HepG2 (cell line): ENCODE measurements at regions not wholly inside any gene's neighbourhood (a gene's known extent, or its start where the extent isn't known, plus 50 kb on each side); places are given as distances from the start of the nearest gene placed in this dataset.

Source experiments
- ATAC-seq: fragments of 200-7000 bp; cut with Tn5 transposase; 3 replicates; pipeline ENCODE4 v1.9.1; 2020; ENCODE audit warnings: mild to moderate bottlenecking, moderate library complexity
- BruUV-seq: library from RNA; stranded (reverse); fragments of 400-500 nt; replicated peaks from 2 replicates; lab custom pipeline; 2021; lab: Mats Ljungman, UMichigan
- CTCF ChIA-PET: fragments of 300-600 bp; formaldehyde crosslinking; extraction: SDS; loops from one replicate; lab custom pipeline; 2021; ENCODE audit warnings: low total read pairs, inconsistent platforms, low intra/inter-chr PET ratio; lab: Yijun Ruan, JAX
- POLR2A ChIA-PET: fragments of 350-600 bp; sonication (Branson Sonifier 250); formaldehyde crosslinking; loops from one replicate; lab custom pipeline; 2020; ENCODE audit warnings: antibody characterized with exemption, inconsistent platforms; lab: Yijun Ruan, JAX
- DNase-seq: peaks from one replicate; pipeline ENCODE4 v3.0.0-alpha.2; 2015; ENCODE audit warnings: low spot score
- FAIRE-seq: peaks from 3 replicates; lab custom pipeline; 2011; peaks lifted over from hg19 to GRCh38; lab: Jason Lieb, UNC
- H2AFZ ChIP-seq: one replicate; pipeline ENCODE4 v1.6.1; 2011; ENCODE audit warnings: low read length, inconsistent platforms
- H3K27ac ChIP-seq: fragments of 300-600 bp; 3 replicates; pipeline ENCODE4 v1.8.0; 2011; ENCODE audit warnings: mixed run types, mild to moderate bottlenecking, mixed read lengths, low read length, inconsistent platforms; ENCODE audit not compliant: insufficient read depth; ENCODE audit errors: extremely low read length
- H3K27me3 ChIP-seq, 2 experiments: fragments of 200-600 bp in 1 of 2; 2 replicates in 1 of 2; 3 replicates in 1 of 2; pipeline versions ENCODE4 v1.6.0 to v1.8.0; 2011; ENCODE audit warnings: low read length in 2 of 2, mild to moderate bottlenecking in 2 of 2, moderate library complexity in 2 of 2, inconsistent platforms in 1 of 2; ENCODE audit not compliant: insufficient read depth in 2 of 2, control insufficient read depth in 1 of 2
- H3K36me3 ChIP-seq, 2 experiments: fragments of 200-600 bp in 1 of 2; replicated peaks in 1 of 2; 2 replicates in 1 of 2; 3 replicates in 1 of 2; pipeline versions ENCODE4 v1.5.1 to v1.8.0; 2011; ENCODE audit warnings: low read length in 2 of 2, inconsistent platforms in 1 of 2; ENCODE audit not compliant: insufficient read depth in 2 of 2, control insufficient read depth in 1 of 2
- H3K4me1 ChIP-seq: 2 replicates; pipeline ENCODE4 v1.5.1; 2012; ENCODE audit warnings: low read length, inconsistent platforms; ENCODE audit not compliant: insufficient read depth
- H3K4me2 ChIP-seq: 2 replicates; pipeline ENCODE4 v1.6.0; 2011; ENCODE audit warnings: low read depth, low read length, inconsistent platforms
- H3K4me3 ChIP-seq, 3 experiments: fragments of 200-600 bp in 1 of 3; sonication (generic), shearing (Covaris generic) in 1 of 3; replicated peaks in 1 of 3; 2 replicates each; pipeline ENCODE4 v1.5.1; 2011 to 2016; ENCODE audit warnings: low read length in 3 of 3, inconsistent platforms in 2 of 3, low read depth in 2 of 3, mild to moderate bottlenecking in 2 of 3, control low read depth in 1 of 3, mixed read lengths in 1 of 3; ENCODE audit not compliant: insufficient read depth in 1 of 3
- H3K79me2 ChIP-seq: one replicate; pipeline ENCODE4 v1.6.1; 2011; ENCODE audit warnings: low read length, inconsistent platforms; ENCODE audit not compliant: insufficient read depth
- H3K9ac ChIP-seq: 2 replicates; pipeline ENCODE4 v1.6.0; 2011; ENCODE audit warnings: mild to moderate bottlenecking, low read depth, low read length, inconsistent platforms; ENCODE audit not compliant: insufficient read depth
- H3K9me3 ChIP-seq: 2 replicates; pipeline ENCODE4 v1.5.1; 2012; ENCODE audit warnings: mild to moderate bottlenecking, low read length
- H4K20me1 ChIP-seq: 2 replicates; pipeline ENCODE4 v1.6.0; 2011; ENCODE audit warnings: inconsistent platforms, mild to moderate bottlenecking, low read length, moderate library complexity; ENCODE audit not compliant: insufficient read depth
- GLI4 ChIP-seq: sonication (generic); formaldehyde crosslinking; IDR thresholded peaks from 2 replicates; pipeline ENCODE4 v1.5.1; 2020; ENCODE audit warnings: missing genetic modification reagents, mild to moderate bottlenecking, moderate library complexity, borderline replicate concordance
- JARID2 ChIP-seq: sonication (generic); formaldehyde crosslinking; IDR thresholded peaks from 2 replicates; pipeline ENCODE4 v1.8.1; 2023; ENCODE audit warnings: missing genetic modification reagents, inconsistent platforms; ENCODE audit not compliant: insufficient replicate concordance
- NR2F2 ChIP-seq: IDR thresholded peaks from 2 replicates; pipeline ENCODE4 v1.6.1; 2012; ENCODE audit warnings: low read depth, inconsistent platforms, borderline replicate concordance
- RXRB ChIP-seq: IDR thresholded peaks from 2 replicates; pipeline ENCODE4 v1.6.1; 2016; ENCODE audit warnings: borderline replicate concordance, missing genetic modification reagents, missing compliant biosample characterization
- U2AF2 ChIP-seq: fragments of 200-400 bp; formaldehyde crosslinking; IDR thresholded peaks from 2 replicates; pipeline ENCODE4 v1.6.1; 2017; ENCODE audit warnings: low read depth, mild to moderate bottlenecking, low read length
- ZNF44 ChIP-seq: sonication (generic); formaldehyde crosslinking; IDR thresholded peaks from 2 replicates; pipeline ENCODE4 v1.5.1; 2020; ENCODE audit warnings: mild to moderate bottlenecking, missing genetic modification reagents
- WGBS: methylation state at CpG from one replicate; pipeline ENCODE4 v1.1.6; 2017; ENCODE audit warnings: low lambda C conversion rate; 5-methylcytosine and 5-hydroxymethylcytosine counted together
- in situ Hi-C: cut with HindIII; loops from 2 replicates; pipeline ENCODE4 v1.10.0; 2017; ENCODE audit warnings: low pct_unique_long_range_greater_than_20kb; ENCODE audit not compliant: extremely low pct_ligation_motif_present
- intact Hi-C: fragments of 100-400 bp; cut with micrococcal nuclease; formaldehyde crosslinking; loops from one replicate; pipeline ENCODE4 v1.10.0; 2022; ENCODE audit not compliant: unreplicated experiment
- TF ChIP-seq, protein P1 (sequence below): sonication (generic); formaldehyde crosslinking; IDR thresholded peaks from 2 replicates; pipeline ENCODE4 v1.4.0; 2020; ENCODE audit warnings: low read depth, missing genetic modification reagents
- TF ChIP-seq, protein P2 (sequence below): sonication (generic); formaldehyde crosslinking; IDR thresholded peaks from 2 replicates; pipeline ENCODE4 v1.4.0; 2020; ENCODE audit warnings: missing genetic modification reagents
- TF ChIP-seq, protein P3 (sequence below): sonication (generic); formaldehyde crosslinking; conservative IDR thresholded peaks from 2 replicates; pipeline ENCODE4 v1.4.0; 2020; ENCODE audit warnings: missing genetic modification reagents
- TF ChIP-seq, protein P4 (sequence below): sonication (generic); formaldehyde crosslinking; IDR thresholded peaks from 2 replicates; pipeline ENCODE4 v1.5.0; 2020; ENCODE audit warnings: missing genetic modification reagents, mild to moderate bottlenecking, borderline replicate concordance

GRCh38 chr9:23321049-23321448 is 505.0 kb downstream of the ELAVL2 start:
- no peak for TF ChIP-seq RXRB (CRISPR knock-in tag)
- no peak for TF ChIP-seq NR2F2
- TF ChIP-seq ZNF44 (CRISPR knock-in tag): no peak
- TF ChIP-seq, protein P1, sequence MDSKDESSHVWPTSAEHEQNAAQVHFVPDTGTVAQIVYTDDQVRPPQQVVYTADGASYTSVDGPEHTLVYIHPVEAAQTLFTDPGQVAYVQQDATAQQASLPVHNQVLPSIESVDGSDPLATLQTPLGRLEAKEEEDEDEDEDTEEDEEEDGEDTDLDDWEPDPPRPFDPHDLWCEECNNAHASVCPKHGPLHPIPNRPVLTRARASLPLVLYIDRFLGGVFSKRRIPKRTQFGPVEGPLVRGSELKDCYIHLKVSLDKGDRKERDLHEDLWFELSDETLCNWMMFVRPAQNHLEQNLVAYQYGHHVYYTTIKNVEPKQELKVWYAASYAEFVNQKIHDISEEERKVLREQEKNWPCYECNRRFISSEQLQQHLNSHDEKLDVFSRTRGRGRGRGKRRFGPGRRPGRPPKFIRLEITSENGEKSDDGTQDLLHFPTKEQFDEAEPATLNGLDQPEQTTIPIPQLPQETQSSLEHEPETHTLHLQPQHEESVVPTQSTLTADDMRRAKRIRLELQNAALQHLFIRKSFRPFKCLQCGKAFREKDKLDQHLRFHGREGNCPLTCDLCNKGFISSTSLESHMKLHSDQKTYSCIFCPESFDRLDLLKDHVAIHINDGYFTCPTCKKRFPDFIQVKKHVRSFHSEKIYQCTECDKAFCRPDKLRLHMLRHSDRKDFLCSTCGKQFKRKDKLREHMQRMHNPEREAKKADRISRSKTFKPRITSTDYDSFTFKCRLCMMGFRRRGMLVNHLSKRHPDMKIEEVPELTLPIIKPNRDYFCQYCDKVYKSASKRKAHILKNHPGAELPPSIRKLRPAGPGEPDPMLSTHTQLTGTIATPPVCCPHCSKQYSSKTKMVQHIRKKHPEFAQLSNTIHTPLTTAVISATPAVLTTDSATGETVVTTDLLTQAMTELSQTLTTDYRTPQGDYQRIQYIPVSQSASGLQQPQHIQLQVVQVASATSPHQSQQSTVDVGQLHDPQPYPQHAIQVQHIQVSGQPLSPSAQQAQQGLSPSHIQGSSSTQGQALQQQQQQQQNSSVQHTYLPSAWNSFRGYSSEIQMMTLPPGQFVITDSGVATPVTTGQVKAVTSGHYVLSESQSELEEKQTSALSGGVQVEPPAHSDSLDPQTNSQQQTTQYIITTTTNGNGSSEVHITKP (CRISPR knock-in tag): no peak
- TF ChIP-seq, protein P2, sequence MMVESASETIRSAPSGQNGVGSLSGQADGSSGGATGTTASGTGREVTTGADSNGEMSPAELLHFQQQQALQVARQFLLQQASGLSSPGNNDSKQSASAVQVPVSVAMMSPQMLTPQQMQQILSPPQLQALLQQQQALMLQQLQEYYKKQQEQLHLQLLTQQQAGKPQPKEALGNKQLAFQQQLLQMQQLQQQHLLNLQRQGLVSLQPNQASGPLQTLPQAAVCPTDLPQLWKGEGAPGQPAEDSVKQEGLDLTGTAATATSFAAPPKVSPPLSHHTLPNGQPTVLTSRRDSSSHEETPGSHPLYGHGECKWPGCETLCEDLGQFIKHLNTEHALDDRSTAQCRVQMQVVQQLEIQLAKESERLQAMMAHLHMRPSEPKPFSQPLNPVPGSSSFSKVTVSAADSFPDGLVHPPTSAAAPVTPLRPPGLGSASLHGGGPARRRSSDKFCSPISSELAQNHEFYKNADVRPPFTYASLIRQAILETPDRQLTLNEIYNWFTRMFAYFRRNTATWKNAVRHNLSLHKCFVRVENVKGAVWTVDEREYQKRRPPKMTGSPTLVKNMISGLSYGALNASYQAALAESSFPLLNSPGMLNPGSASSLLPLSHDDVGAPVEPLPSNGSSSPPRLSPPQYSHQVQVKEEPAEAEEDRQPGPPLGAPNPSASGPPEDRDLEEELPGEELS (CRISPR knock-in tag): no peak
- TF ChIP-seq, protein P3, sequence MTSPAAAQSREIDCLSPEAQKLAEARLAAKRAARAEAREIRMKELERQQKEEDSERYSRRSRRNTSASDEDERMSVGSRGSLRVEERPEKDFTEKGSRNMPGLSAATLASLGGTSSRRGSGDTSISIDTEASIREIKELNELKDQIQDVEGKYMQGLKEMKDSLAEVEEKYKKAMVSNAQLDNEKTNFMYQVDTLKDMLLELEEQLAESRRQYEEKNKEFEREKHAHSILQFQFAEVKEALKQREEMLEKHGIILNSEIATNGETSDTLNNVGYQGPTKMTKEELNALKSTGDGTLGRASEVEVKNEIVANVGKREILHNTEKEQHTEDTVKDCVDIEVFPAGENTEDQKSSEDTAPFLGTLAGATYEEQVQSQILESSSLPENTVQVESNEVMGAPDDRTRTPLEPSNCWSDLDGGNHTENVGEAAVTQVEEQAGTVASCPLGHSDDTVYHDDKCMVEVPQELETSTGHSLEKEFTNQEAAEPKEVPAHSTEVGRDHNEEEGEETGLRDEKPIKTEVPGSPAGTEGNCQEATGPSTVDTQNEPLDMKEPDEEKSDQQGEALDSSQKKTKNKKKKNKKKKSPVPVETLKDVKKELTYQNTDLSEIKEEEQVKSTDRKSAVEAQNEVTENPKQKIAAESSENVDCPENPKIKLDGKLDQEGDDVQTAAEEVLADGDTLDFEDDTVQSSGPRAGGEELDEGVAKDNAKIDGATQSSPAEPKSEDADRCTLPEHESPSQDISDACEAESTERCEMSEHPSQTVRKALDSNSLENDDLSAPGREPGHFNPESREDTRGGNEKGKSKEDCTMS (CRISPR knock-in tag): no peak
- TF ChIP-seq, protein P4, sequence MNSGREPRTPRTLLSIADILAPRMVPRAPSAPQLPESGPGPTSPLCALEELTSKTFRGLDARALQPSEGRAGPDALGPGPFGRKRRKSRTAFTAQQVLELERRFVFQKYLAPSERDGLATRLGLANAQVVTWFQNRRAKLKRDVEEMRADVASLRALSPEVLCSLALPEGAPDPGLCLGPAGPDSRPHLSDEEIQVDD: no peak
- no peak for TF ChIP-seq JARID2 (CRISPR knock-in tag)
- TF ChIP-seq U2AF2: no peak
- TF ChIP-seq GLI4 (CRISPR knock-in tag): no peak
- 32% methylated on average over 2 of the region's 2 CpGs for WGBS
- H3K4me1 ChIP-seq: no peaks in the 10 kb centered on the region
- BruUV-seq: no TSS peak
- H2AFZ ChIP-seq: no peak overlapping the region
- H3K4me3 ChIP-seq: no peak overlapping the region
- H3K79me2 ChIP-seq: no peaks in the 10 kb centered on the region
- H3K27me3 ChIP-seq: no peaks in the 10 kb centered on the region
- POLR2A ChIA-PET: no interaction called here
- ATAC-seq: no peak
- intact Hi-C loops (no loop called here), in situ Hi-C loops (no loop called here)
- H3K9ac ChIP-seq: no peak overlapping the region
- FAIRE-seq: no peak
- no peak overlapping the region for H3K27ac ChIP-seq
- CTCF ChIA-PET: no interaction called here
- no peaks in the 10 kb centered on the region for H4K20me1 ChIP-seq
- no peak overlapping the region for H3K4me2 ChIP-seq
- peaks cover 60% of the 10 kb centered on the region for H3K9me3 ChIP-seq
- no peak for DNase-seq
- H3K36me3 ChIP-seq: no peaks in the 10 kb centered on the region
